GM06990 (cell line): ENCODE measurements at regions not wholly inside any gene's neighbourhood (a gene's known extent, or its start where the extent isn't known, plus 50 kb on each side); places are given as distances from the start of the nearest gene placed in this dataset.

Source experiments
- DNase-seq: peaks from one replicate; pipeline ENCODE4 v3.0.0-alpha.2; 2011; ENCODE audit not compliant: insufficient read length; ENCODE audit errors: extremely low read depth
- H3K27me3 ChIP-seq: replicated peaks from 2 replicates; pipeline ENCODE4 v1.6.0; 2011; ENCODE audit warnings: low read length; ENCODE audit not compliant: control insufficient read depth, insufficient read depth
- H3K36me3 ChIP-seq: 2 replicates; pipeline ENCODE4 v1.5.1; 2011; ENCODE audit warnings: low read length; ENCODE audit not compliant: control insufficient read depth, insufficient read depth
- H3K4me3 ChIP-seq: replicated peaks from 2 replicates; pipeline ENCODE4 v1.5.1; 2011; ENCODE audit warnings: low read depth, mild to moderate bottlenecking, control low read depth, low read length
- CTCF ChIP-seq: IDR thresholded peaks from 2 replicates; pipeline ENCODE4 v1.5.1; 2011; ENCODE audit warnings: low read length, control low read depth, mild to moderate bottlenecking, inconsistent platforms; ENCODE audit not compliant: insufficient read depth, poor library complexity, severe bottlenecking

GRCh38 chr18:25621144-25621543 lies 269.2 kb upstream of the ZNF521 start:
- Histone ChIP-seq H3K36me3 (no peaks in the 10 kb centered on the region), H3K4me3 (no peak overlapping the region), H3K27me3 (no peaks in the 10 kb centered on the region)
- TF ChIP-seq CTCF = no peak
- DNase-seq = no peak

- Histone ChIP-seq H3K4me3 (no peak overlapping the region), H3K27me3 (no peaks in the 10 kb centered on the region), H3K36me3 (no peaks in the 10 kb centered on the region)
- no peak for TF ChIP-seq CTCF
- no peak for DNase-seq
These were observed 262.2 kb upstream of the ZNF521 start for GRCh38 chr18:25614168-25614567.

- Histone ChIP-seq H3K36me3 (no peaks in the 10 kb centered on the region), H3K4me3 (no peak overlapping the region), H3K27me3 (no peaks in the 10 kb centered on the region)
- DNase-seq = no peak
- no peak for TF ChIP-seq CTCF
These were observed 260.5 kb upstream of the ZNF521 start for GRCh38 chr18:25612466-25612865.

GRCh38 chr18:25608091-25608490 lies 256.1 kb upstream of the ZNF521 start:
- Histone ChIP-seq H3K36me3 (no peaks in the 10 kb centered on the region), H3K4me3 (no peak overlapping the region), H3K27me3 (peaks cover 1% of the 10 kb centered on the region; the same call in 1 of the 2 replicates)
- no peak for DNase-seq
- TF ChIP-seq CTCF = no peak

- no peak for DNase-seq
- peaks cover 1% of the 10 kb centered on the region for H3K27me3 ChIP-seq
- no peak for TF ChIP-seq CTCF
These were observed 253.1 kb upstream of the ZNF521 start for GRCh38 chr18:25604894-25605597.

More at GRCh38 chr18:25604894-25605597, 253.1 kb upstream of the ZNF521 start:
- Histone ChIP-seq H3K36me3 (no peaks in the 10 kb centered on the region), H3K4me3 (no peak overlapping the region)
